Neural cell (in vitro differentiated cells): ENCODE measurements at regions not wholly inside any gene's neighbourhood (a gene's known extent, or its start where the extent isn't known, plus 50 kb on each side); places are given as distances from the start of the nearest gene placed in this dataset.

Source experiments
- TF ChIP-seq, protein P1 (sequence below): IDR thresholded peaks from 2 replicates; pipeline ENCODE4 v1.6.1; 2012; ENCODE audit warnings: borderline replicate concordance
- TF ChIP-seq, protein P2 (sequence below): fragments of 450-650 bp; IDR thresholded peaks from 2 replicates; pipeline ENCODE4 v1.5.1; 2014; ENCODE audit warnings: antibody characterized with exemption, mild to moderate bottlenecking, moderate library complexity; ENCODE audit not compliant: poor library complexity, severe bottlenecking

DNA sequence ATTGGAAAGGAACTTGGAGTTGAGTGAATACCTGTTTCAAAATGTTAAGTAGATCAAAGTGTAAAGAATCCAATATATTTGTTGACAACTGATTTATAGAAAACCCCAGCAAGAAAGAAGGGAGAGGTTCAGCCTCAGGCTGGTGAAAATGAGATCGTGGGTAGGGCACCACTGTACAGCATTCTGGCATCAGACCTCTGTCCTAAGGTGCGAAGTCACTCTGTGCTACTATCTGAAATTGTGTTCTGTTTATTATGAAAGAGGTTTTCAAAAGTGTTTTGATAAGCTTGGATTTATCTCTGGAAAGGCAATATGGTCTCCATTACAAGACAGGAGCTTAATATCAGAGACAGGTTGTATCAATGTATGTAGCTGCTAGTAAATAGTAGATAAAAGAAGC, 80.5 kb upstream of the MAP4K3 start:
- TF ChIP-seq, protein P1, sequence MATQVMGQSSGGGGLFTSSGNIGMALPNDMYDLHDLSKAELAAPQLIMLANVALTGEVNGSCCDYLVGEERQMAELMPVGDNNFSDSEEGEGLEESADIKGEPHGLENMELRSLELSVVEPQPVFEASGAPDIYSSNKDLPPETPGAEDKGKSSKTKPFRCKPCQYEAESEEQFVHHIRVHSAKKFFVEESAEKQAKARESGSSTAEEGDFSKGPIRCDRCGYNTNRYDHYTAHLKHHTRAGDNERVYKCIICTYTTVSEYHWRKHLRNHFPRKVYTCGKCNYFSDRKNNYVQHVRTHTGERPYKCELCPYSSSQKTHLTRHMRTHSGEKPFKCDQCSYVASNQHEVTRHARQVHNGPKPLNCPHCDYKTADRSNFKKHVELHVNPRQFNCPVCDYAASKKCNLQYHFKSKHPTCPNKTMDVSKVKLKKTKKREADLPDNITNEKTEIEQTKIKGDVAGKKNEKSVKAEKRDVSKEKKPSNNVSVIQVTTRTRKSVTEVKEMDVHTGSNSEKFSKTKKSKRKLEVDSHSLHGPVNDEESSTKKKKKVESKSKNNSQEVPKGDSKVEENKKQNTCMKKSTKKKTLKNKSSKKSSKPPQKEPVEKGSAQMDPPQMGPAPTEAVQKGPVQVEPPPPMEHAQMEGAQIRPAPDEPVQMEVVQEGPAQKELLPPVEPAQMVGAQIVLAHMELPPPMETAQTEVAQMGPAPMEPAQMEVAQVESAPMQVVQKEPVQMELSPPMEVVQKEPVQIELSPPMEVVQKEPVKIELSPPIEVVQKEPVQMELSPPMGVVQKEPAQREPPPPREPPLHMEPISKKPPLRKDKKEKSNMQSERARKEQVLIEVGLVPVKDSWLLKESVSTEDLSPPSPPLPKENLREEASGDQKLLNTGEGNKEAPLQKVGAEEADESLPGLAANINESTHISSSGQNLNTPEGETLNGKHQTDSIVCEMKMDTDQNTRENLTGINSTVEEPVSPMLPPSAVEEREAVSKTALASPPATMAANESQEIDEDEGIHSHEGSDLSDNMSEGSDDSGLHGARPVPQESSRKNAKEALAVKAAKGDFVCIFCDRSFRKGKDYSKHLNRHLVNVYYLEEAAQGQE, result no peak
- TF ChIP-seq, protein P2, sequence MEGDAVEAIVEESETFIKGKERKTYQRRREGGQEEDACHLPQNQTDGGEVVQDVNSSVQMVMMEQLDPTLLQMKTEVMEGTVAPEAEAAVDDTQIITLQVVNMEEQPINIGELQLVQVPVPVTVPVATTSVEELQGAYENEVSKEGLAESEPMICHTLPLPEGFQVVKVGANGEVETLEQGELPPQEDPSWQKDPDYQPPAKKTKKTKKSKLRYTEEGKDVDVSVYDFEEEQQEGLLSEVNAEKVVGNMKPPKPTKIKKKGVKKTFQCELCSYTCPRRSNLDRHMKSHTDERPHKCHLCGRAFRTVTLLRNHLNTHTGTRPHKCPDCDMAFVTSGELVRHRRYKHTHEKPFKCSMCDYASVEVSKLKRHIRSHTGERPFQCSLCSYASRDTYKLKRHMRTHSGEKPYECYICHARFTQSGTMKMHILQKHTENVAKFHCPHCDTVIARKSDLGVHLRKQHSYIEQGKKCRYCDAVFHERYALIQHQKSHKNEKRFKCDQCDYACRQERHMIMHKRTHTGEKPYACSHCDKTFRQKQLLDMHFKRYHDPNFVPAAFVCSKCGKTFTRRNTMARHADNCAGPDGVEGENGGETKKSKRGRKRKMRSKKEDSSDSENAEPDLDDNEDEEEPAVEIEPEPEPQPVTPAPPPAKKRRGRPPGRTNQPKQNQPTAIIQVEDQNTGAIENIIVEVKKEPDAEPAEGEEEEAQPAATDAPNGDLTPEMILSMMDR, result no peak
